T47D (cell line): ENCODE measurements at regions not wholly inside any gene's neighbourhood (a gene's known extent, or its start where the extent isn't known, plus 50 kb on each side); places are given as distances from the start of the nearest gene placed in this dataset.

Experiments used
- DNase-seq, 2 experiments: peaks; one replicate each; pipeline versions ENCODE4 v3.0.0 to v3.0.0-alpha.2; 2011 to 2012; ENCODE audit warnings: low read depth in 1 of 2, low spot score in 1 of 2
- JUND ChIP-seq: IDR thresholded peaks from 2 replicates; pipeline ENCODE4 v1.6.1; 2012; ENCODE audit warnings: low read depth
- in situ Hi-C: cut with HindIII; loops from 2 replicates; pipeline ENCODE4 v1.10.0; 2016; ENCODE audit warnings: low sequenced_read_pairs, low pct_unique_long_range_greater_than_20kb

DNA sequence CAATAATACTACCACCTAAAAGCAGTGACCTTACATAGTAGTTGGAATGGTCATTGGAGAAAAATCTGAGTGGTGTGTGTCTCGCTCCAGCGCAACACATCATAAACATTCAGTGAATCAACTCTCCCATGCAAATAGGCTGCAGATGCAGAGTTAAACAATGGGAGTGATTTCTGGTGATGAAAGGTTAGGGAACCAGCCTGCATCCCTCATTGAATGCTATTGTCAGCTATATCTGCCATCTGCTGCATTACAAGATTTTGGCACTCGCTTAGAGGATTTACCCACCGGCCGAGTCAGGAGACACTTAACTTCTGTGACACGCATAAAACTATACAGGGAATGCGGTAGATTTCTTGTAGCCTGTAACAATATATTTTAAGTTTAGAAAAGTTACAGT lies 900.9 kb downstream of the FLRT2 start:
- no peak for TF ChIP-seq JUND
- in situ Hi-C loops, result no loop called here
- DNase-seq, result no peak

DNA sequence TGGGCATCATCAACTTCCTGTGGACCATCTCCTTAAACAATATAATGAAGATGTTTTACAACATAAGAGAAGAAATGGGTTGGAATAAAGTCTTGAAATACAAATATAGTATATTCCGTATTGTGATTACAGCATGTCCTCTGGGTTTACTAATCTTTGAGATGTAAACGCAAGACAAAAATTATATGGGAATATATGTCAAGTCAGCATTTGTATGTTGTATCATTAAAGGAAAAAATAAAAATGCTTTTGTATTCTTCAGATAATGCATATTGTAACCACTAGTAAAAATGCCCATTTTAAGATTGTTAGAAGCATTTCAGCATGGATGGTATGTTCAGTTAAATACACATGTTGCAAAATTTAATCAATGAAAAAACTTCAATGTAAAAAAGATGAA lies 893.3 kb downstream of the FLRT2 start:
- no peak for DNase-seq
- no peak for TF ChIP-seq JUND
- in situ Hi-C loops, result no loop called here

GRCh38 chr14:86420131-86420530 lies 890.2 kb downstream of the FLRT2 start:
- DNase-seq, result no peak
- TF ChIP-seq JUND, result no peak
- in situ Hi-C loops, result no loop called here

DNA sequence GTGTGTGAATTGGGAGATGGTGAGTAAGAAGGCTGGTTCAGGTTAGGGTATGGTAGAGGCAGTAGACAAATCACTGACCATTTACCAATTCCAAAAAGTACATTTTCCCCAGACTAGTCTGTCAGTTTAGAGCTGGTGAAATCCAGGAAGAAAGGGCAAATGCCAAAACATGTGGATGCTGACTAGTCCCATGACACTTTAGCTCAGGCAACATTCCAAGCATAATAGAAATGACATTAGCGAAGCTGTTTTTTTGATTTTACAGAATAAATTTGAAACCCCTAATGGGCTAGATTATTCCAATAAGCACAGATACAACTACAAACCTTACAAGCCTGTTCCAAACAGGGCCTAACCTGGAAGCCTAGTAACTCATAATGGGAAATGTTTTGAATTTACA lies 884.2 kb downstream of the FLRT2 start:
- in situ Hi-C loops, result no loop called here
- no peak for TF ChIP-seq JUND
- no peak for DNase-seq

- no peak for DNase-seq
- in situ Hi-C loops, result no loop called here
- no peak for TF ChIP-seq JUND
Measured at GRCh38 chr14:86404989-86405649, 875.2 kb downstream of the FLRT2 start.

- DNase-seq, result peak in 1 of 2 experiments; percentile 40
- no peak; the same call in 1 of the 2 replicates for TF ChIP-seq JUND
- in situ Hi-C loops, result no loop called here
Measured at GRCh38 chr14:86404425-86404824, 874.5 kb downstream of the FLRT2 start.

- in situ Hi-C loops, result no loop called here
- TF ChIP-seq JUND, result no peak
Measured at GRCh38 chr14:86402545-86402944, 872.6 kb downstream of the FLRT2 start.

GRCh38 chr14:86391085-86391484 lies 861.1 kb downstream of the FLRT2 start:
- in situ Hi-C loops, result no loop called here
- TF ChIP-seq JUND, result no peak
- no peak for DNase-seq

More at GRCh38 chr14:86402545-86402944, 872.6 kb downstream of the FLRT2 start:
- no peak for DNase-seq

- in situ Hi-C loops, result no loop called here
- DNase-seq, result no peak
- TF ChIP-seq JUND, result no peak
Measured at GRCh38 chr14:86388216-86388615, 858.3 kb downstream of the FLRT2 start.

DNA sequence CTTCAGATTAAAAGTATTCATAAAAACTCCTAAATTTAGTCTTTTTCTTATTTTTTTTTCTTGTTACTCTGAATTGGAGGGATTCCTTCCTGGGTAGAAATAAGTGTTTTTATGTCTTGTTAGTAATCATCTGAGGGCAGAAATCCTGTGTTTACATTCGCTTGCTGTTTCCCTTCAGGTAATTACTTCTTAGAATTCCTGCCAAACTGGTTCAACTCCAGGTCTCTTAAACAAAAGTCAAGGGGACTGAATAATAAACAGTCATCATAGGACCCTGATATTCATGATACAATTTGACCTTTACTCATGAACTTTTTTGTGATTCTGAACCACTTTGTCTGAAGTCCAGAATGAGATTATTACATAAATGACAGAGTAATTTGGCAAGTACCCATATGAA lies 843.9 kb downstream of the FLRT2 start:
- no peak for TF ChIP-seq JUND
- DNase-seq, result peak; percentile 16 to 69
- in situ Hi-C loops, result no loop called here

DNA sequence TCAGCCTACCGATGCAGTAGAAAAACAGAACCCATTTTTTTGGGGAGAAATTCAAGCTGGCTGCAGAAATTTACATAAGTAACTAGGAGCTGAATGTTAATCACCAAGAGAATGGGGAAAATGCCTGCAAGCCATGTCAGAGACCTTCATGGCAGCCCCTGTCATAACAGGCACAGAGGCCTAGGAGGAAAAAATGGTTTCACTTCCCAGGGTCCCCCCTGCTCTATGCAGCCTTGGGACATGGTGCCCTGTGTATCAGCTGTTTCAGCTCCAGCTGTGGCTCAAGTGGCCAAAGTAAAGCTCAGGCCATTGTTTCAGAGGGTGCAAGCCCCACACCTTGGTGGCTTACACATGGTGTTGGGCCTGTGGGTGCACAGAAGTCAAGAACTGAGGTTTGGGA lies 842.5 kb downstream of the FLRT2 start:
- in situ Hi-C loops, result no loop called here
- TF ChIP-seq JUND, result no peak

DNA sequence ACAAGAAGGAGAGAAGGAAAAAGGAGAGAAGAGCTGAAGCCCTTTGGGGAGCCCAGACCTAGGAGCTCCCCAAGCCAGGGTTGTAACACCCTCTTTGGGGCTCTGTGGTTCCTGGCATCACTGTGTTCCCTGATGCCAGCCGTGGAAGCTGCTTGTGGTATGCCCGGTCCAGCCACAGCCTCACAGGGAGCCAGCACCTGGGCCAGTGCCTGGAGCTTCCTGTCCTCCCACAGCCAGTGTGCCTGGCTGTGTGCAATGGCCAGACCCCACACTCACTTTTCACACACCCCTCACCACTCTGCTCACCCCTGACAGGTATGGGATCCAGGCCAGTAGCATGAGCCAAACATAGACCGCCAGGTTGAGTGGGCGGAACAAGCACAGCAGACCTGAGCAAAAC lies 834.7 kb downstream of the FLRT2 start:
- TF ChIP-seq JUND, result no peak
- in situ Hi-C loops, result no loop called here
- DNase-seq, result no peak

More for the DNA sequence above, 842.5 kb downstream of the FLRT2 start:
- DNase-seq, result no peak

GRCh38 chr14:86363576-86363975 lies 833.6 kb downstream of the FLRT2 start:
- in situ Hi-C loops, result no loop called here

DNA sequence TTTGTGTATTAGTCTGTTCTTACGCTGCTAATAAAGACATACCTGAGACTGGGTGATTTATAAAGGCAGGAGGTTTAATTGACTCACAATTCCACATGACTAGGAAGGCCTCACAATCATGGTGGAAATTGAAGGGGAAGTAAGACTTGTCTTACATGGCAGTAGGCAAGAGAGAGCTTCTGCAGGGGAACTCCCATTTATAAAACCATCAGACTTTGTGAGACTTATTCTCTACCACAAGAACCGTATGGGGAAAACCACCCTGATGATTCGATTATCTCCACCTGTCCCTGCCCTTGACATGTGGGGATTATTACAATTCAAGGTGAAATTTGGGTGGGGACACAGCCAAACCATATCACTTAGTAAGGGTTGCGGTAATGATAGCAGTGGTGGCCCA lies 833.1 kb downstream of the FLRT2 start:
- no peak for TF ChIP-seq JUND
- DNase-seq, result no peak
- in situ Hi-C loops, result no loop called here

More at GRCh38 chr14:86363576-86363975, 833.6 kb downstream of the FLRT2 start:
- no peak for TF ChIP-seq JUND
- DNase-seq, result no peak
